GM21825 (cell line): ENCODE measurements at regions not wholly inside any gene's neighbourhood (a gene's known extent, or its start where the extent isn't known, plus 50 kb on each side); places are given as distances from the start of the nearest gene placed in this dataset.
"Not testable (repeated sequence)": the region's sequence is repeated elsewhere in the genome, so short reads cannot be mapped to it uniquely, and the experiment has no call there.

ENCODE experiments used
- ATAC-seq: cut with Tn5 transposase; IDR thresholded peaks from one replicate; pipeline ENCODE4 v1.9.1; 2021; ENCODE audit warnings: mild to moderate bottlenecking, moderate library complexity; ENCODE audit not compliant: unreplicated experiment

DNA sequence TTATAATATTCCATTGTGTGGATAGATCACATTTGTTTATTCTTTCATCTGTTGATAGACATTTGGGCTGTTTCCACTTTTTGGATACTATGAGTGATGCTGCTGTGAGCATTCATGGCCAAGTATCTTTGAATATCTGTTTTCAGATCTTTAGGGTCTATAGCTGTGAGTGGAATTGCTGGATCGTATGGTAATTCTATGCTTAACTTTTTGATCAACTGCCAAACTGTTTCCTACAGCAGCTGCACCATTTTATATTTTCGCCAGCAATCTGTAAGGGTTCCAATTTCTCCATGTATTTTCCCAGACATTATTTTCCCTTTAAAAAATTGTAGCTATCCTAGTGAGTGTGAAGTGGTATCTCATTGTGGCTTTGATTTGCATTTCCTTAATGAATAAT lies 238.1 kb downstream of the AACS start:
- no peak for ATAC-seq

DNA sequence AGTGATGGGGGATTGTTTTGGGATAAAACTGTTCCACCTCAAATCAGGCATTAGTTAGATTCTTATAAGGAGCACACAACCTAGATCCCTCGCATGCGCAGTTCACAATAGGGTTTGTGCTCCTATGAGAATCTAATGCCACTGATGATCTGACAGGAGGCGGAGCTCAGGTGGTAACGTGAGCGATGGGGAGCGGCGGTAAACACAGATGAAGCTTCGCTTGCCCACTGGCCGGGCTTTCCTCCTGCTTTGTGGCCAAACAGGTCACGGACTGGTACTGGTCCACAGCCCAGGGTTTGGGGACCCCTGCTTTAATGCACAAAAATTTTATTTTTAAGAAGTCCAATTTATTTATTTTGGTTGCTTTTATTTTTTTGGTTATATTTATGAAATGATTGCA lies 238.8 kb downstream of the AACS start:
- no peak for ATAC-seq

DNA sequence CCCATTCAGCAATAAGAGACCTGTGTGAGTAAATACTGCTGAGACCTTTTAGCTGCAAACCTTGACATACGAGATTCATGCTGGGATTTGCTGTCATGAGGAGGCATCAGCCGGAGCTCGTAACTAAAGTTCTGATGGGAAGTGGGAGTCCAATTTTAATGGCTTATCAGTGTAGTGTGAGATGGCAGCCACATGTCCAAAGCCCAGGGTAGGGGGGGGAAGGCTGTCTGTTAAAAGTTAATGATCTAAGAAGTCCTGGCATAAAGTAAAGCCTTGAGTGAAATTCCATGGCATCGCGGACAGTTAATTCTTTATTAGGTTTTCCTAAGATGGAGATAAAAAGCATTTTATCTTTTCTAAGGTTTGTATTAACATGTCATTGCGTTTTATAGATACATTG lies 240.0 kb downstream of the AACS start:
- ATAC-seq, result no peak

DNA sequence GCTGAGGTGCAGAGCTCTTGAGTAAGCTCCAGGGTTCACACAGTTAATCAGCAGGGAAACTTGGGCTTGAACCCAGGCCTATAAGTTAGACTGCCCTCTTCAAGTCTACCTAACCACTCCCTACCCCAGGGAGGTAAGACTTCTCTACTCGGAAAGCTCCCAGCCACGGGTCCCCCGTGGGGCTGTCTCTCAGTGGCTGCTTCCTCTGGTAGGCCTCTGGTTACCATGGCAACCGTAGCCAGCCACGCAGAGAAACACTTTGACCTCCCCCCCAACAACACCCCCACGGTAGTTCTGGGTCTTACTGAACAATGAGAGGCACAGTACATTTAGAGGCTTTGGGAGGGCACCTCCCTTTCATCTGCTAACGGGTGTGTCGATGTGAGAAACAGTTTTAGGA lies 245.2 kb downstream of the AACS start:
- ATAC-seq, result no peak

DNA sequence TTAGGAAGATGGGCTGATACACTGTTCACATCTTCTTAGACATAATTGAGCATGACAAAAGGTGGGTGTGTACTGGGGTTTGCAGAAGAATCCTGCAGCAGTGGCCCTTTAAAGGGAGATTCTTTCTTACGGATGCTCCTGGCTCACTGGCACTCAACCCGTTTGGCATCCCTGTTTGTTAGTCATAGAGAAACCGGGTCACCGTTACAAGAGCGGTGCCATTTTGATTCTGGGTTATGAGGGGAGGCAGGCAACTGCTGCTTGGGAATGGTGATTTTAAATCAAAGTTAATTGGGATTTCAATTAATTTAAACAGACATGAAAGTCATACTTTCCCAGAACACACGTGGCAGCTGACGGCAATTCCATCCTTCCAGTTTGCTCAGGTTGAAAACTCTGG lies 245.8 kb downstream of the AACS start:
- no peak for ATAC-seq

DNA sequence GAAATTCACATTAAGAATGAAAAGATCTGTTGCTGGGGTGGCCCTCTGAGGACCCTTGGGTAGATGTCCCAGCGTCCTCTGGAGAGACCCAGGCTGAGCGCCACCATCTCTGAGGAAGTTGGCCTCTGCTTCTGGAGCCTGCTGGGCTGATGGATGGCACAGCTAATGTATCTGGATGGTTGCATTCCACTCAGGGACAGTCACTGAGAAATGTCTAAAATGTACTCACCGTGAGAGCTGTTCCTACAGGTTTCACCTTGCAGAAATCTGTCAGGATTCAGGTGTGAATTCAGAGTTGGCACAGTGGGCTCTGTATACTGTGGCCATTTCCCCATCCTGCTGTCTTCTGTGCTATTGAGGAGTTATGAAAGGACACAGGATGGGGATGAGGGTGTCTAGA lies 247.2 kb downstream of the AACS start:
- no peak for ATAC-seq

DNA sequence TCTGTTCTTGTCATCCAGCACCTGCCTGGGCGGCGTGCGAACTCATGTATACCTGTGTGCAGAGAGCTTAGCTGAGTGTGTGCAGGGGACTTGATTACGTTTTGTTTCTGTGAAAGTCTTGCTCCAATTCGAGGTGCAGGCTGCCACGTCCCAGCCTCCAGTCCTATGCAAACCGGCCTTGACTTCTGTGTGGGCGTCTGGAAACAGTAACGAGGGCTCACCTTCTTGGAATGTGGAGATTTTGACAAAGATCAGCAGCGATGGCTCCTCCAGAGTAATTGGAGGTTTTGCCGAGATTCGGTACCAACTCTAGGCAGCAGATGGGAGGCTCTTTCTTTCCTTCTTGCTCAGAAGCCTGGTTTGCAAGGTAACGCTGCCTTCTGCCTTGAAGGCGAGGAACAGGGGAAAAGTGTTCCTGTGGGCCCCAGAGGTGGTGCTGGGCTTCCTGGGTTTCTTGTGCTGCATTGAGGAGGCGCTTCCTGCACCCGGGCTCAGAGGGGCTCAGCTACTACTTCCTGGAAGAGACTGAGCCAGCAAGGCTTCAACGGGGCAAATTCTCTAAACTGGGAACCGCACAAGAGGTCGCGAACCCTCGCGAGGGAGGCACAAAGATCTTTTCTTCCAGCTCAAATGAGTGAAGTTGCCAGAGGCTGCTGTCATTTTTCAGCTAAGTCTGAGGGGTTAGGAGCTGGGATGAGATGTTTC lies 249.0 kb downstream of the AACS start:
- ATAC-seq, result no peak

DNA sequence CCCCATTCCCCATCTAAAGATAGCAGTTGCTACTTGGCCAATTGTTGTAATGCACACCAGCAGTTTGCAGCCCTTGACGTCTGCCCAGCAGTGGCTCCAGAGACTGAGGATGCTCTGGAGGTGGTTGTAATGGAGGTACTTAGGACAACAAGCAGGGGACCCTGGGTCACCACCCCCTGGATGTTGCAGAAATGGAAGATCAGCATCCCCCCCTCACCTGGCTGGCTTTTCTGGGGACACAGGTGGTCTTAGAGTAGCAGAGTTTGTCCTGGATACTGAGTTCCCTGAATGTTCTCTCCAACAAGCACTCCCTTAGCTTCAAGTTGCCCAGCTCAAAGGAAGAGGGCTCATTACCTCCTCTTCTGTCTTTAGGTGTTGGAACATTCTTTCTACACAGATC lies 250.5 kb downstream of the AACS start:
- ATAC-seq, result no peak

DNA sequence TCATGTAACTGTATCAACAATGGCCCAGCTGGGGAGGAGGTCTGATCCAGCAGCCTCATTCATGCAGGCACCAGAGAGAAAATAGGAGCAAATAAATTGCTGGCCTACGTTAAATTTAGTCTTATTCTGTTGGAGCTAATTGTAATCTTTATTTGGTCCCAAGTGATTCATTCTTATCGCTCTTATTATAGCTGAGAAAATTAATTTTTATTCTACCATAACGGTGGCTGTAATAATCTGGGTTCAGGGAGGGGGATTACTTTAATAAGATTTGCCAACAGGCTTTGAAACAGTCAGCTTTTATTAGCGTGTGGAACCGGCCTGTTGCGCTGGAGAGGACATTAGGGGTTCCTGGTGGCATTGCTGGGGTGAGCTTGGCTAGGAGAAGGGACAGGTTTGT lies 254.9 kb downstream of the AACS start:
- ATAC-seq, result no peak

DNA sequence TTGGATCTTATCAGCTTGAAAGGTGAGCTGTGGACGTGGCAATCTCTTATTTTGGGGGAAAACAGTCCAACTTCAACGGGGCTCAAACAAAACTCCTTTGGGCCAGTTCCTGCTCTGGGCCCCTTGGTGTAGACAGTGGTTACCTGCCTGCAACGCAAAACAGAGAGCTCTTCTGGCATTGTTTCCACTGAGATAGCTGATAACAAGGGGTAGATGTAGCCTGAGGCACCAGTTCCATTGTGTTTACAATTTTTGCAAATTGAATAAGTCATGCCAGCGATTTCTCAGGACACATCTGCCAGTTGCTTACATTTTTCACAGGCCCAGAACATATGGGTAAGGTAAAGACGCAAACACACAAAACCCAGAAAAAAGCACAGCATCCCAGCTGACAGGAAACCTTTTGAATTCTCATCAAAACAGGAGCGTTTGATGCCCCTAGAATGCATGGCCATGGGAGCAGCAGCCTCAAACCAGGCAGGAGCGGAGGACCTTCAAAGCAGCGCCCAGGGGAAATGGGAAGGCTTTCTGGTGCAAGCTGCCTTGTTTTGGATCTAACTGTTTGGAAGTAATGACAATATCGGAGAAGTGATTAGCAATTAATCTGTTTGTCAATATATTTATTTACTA lies 259.7 kb downstream of the AACS start:
- no peak for ATAC-seq

DNA sequence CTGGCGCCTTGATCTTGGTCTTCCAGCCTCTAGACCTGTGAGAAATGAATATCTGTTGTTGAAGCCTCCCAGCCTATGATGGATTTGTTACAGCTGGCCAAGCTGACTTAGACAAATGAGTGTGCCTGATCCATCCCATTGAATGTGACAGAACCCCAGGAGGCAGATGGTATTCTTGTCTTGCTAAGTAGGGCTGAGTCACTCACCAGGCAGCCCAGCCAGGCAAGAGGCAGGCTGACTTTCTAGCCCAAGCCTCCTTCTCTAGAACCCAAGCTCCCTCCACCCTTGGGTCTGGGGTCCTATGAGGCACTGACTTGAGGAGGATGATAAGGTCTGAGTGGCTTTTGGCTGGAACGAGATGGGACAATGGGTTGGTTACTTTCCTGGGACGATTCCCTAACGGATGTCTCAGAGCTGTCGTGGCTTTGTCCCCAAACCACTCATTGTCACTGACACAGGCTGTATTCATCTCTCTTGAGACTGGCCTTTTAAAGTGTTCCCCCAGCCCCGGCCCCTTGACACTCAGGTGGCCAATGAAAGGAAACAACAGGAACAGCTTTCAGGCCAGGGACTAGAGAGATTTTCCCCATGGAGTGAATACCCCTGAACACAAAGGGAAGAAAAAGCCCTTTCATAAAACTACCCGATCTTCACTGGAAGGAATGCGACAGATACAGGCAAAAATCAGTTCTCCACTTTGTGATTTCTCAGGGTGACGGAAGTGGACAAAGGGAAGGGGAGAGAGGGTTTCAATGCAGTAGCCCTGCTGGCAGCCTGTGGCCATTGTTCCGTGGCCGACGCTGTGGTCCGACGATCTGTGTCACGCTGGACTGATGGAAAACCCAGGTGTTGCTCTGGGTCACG lies 264.2 kb downstream of the AACS start:
- no peak for ATAC-seq

DNA sequence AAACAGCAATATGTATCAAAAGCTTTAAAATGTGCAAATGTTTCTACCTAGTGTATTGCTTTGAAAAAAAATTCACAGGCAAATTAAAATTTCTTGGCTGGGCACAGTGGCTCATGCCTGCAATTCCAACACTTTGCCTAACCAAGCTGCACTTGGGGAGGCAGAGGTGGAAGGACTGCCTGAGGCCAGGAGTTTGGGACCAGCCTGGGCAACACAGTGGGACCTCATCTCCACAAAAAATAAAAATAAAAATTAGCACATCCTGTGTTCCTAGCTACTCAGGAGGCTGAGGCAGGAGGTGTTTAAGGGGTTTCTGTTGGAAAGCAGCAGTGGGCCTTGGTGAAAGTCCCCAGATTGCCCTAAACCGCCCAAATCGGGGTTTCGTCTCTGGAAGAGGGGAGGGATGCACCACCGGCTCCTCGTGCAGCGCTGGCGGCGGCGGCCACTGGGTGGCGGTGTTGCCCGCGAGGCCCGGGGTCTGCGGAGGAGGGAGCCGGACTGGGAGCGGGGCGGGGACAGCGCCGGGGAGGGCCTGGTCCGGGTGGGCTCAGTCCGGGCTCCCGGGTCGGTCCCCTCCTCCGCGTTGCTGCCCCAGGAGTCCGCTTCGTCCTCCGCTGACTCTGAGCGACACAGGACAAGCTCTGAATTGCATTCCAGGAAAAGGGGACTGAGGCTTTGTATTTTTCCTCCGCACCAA lies 265.6 kb downstream of the AACS start:
- peak; percentile 82 for ATAC-seq

DNA sequence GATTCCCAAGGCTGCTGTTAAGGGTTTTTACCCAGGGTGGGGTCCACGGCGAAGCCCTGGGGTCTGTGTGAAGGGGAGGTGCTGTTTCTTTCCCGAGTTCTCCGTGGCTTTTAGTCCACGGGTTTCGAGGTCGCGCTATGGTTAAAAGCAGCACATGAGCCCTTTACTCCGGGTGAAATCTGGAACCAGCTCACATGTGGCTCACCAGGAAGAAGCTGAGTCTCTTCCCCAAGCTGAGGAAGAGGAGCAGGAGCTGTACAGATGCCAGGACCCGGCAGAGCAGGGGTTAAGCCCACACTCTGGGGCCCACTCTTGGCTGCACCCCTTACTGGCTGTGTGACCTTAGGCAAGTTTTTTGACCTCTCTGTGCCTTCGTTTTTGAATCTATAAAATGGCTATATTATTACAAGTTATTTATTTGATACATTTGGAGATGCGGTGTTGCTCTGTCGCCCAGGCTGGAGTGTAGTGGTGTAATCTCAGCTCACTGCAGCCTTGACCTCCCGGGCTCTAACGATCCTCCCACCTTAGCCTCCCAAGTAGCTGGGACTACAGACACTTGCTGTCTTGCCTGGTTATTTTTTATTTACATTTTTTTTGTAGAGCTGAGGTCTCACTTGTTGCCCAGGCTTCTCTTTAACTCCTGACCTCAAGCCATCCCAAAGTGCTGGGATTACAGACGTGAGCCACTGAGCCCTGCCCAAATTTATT lies 266.3 kb downstream of the AACS start:
- ATAC-seq, result no peak

DNA sequence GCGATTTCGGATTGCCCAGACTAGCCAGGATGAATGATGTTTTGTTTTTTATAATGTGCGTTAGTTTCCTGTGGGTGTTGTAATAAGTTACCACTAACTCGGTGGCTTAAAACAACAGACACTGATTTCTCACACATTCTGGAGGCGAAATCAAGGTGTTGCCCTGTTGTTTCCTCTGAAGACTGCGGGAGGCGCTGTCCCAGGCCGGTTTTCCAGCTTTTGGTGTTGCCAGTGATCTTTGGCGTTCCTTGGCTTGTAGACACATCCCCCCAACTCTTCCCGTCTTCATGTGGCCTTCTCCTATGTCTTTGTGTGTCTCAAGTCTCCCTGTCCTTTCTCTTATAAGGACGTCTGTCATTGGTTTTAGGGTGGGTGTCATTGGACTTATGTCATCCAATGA lies 267.7 kb downstream of the AACS start:
- ATAC-seq, result no peak

DNA sequence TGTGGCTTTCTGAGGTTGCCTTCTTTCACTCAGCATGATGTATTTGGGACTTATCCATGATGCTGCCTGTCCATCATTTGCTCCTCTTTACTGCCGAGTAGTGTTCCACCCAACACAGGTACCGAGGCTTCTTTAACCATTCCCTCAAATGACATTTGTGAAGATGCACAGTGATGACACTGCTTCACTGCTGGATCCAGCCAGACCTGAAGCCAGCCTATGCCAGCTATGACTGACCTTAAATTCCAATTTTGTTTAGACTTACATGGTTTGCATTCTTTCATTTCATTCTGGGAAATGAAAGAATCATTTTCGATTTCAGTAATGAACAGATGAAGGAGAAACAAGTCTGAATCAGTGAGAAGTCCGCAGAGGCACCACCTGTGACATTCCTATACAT lies 271.0 kb downstream of the AACS start:
- ATAC-seq, result no peak

DNA sequence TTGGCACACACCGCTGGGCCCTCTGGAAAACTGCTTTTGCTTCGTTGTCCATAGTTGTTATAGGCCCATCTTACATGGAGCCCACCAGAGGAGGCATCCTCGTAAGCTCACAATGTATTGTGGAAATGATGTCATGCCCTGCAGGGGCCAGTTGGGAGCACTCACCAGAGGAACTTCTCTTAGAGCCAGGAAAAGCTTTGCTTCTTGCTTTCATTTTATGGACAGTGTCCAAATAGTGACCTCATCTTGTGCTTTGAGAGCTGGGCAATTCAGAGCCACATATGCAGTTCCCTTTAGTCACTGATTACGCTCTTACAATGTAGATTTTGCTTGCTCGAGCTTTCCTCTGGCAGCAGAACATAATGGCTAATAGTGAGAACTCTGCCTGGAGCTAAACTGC lies 275.6 kb downstream of the AACS start:
- ATAC-seq, result no peak

DNA sequence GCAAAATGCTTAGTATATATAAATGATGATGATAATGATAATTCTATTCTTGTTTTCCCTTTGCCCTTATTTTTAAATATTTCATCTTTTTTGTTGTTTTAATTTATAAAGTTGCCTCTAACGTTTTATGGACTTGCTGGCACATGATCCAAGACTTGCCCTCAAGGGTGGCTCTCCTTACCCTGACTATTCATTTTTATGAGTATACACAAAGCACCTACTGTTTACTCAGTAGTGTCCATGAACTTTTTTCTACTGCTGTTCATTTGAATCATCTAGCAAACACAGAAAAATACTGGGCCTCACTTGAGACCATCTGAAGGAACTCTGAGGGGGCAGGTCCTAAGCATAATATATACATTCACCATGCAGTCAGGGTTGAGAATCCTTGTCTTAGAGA lies 276.2 kb downstream of the AACS start:
- ATAC-seq, result no peak

DNA sequence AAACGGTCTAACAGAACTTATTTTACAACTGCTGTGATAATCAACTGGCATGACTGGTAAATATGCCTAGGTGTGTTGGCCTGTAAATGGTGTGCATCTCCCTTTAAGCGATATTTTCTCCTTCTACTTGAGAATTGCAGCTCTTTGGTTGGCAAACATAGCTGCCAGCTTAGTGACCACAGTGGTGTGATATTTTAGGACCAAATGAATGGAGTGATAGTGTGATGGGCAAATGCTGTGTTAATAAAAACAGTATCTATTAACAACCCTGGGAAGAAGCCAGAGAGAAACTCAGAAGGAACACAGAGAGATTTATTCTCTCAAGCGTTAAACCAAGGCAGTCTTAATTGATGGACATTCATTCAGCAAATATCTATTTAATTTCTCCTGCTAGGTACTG lies 278.4 kb downstream of the AACS start:
- no peak for ATAC-seq

DNA sequence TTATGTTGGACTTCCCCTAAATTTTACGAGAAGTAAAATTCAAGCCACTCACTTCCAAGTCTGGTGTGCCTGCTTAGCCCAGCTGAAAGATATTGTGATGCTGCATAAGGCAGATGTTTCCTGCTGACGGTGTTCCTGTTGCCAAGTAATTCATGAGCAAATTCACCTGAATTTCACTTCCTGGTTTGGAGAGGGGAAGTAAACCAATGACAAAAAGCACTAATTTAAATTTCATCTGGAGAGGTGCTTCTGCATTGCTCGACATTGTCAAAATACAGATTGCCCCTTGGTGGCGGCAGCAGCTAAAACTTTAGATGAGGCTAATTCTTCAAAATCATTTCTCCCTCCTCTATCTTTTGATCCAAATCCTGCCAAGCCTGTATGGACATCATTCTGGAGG lies 281.1 kb downstream of the AACS start:
- ATAC-seq, result no peak

DNA sequence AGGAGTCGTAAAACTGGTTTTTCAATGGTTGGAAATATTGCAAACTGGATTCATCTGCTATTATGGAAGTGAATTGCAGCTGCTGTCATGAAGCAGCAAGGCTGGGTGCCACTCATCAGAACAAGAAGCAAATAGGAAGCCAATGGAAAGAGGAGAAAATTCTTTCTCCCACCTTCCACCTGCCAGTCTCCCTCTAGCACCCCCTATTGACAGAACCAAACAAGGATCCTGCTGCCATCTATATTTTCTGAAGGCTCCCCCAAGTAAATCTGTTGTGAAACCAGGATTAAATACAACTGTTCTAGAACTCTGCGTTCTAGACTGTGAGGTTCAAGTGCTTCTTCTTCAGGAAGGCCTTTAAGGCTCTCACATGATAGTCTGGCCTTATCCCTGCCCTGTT lies 286.6 kb downstream of the AACS start:
- ATAC-seq, result no peak

DNA sequence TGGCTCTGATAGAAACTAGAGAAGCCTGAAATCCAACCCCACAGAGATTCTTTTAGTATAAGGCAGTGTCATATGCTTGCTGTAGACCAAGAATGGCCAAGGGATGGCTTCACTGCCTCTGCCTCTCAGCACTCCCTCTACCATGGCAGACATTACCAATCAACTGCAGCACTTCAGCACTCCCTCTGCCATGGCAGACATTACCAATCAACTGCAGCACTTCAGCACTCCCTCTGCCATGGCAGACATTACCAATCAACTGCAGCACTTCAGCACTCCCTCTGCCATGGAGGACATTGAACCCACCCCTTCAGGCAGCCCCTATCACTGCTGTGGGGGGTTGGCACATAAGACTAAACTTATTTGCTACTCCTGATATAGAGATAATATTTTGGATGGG lies 287.8 kb downstream of the AACS start:
- not testable (repeated sequence) for ATAC-seq
